GM19328 (cell line): ENCODE measurements at regions not wholly inside any gene's neighbourhood (a gene's known extent, or its start where the extent isn't known, plus 50 kb on each side); places are given as distances from the start of the nearest gene placed in this dataset.

Experiments used
- ATAC-seq: cut with Tn5 transposase; IDR thresholded peaks from one replicate; pipeline ENCODE4 v1.9.1; 2021; ENCODE audit warnings: mild to moderate bottlenecking, moderate library complexity; ENCODE audit not compliant: unreplicated experiment

GRCh38 chr12:45623221-45623620, 106.3 kb upstream of the ARID2 start:
- ATAC-seq, result no peak

GRCh38 chr12:45623940-45624339, 105.6 kb upstream of the ARID2 start:
- ATAC-seq, result no peak

GRCh38 chr12:45626965-45627364, 102.5 kb upstream of the ARID2 start:
- no peak for ATAC-seq

- no peak for ATAC-seq
These were observed 102.0 kb upstream of the ARID2 start for GRCh38 chr12:45627407-45628069.

GRCh38 chr12:45629292-45629691, 100.2 kb upstream of the ARID2 start:
- no peak for ATAC-seq

- no peak for ATAC-seq
These were observed 95.8 kb upstream of the ARID2 start for GRCh38 chr12:45633733-45634132.

GRCh38 chr12:45634273-45634917, 95.1 kb upstream of the ARID2 start:
- no peak for ATAC-seq

GRCh38 chr12:45637242-45637641, 92.3 kb upstream of the ARID2 start:
- no peak for ATAC-seq

GRCh38 chr12:45637706-45638105, 91.8 kb upstream of the ARID2 start:
- no peak for ATAC-seq

- ATAC-seq, result no peak
These were observed 91.1 kb upstream of the ARID2 start for GRCh38 chr12:45638386-45638785.

- ATAC-seq, result no peak
These were observed 85.0 kb upstream of the ARID2 start for GRCh38 chr12:45644541-45644940.

GRCh38 chr12:45646851-45647581, 82.5 kb upstream of the ARID2 start:
- no peak for ATAC-seq

GRCh38 chr12:45648070-45648469, 81.4 kb upstream of the ARID2 start:
- no peak for ATAC-seq

GRCh38 chr12:45651029-45651428, 78.5 kb upstream of the ARID2 start:
- ATAC-seq, result no peak

GRCh38 chr12:45654002-45654665, 75.4 kb upstream of the ARID2 start:
- ATAC-seq, result no peak

- no peak for ATAC-seq
These were observed 74.3 kb upstream of the ARID2 start for GRCh38 chr12:45655186-45655585.

- no peak for ATAC-seq
These were observed 73.8 kb upstream of the ARID2 start for GRCh38 chr12:45655743-45656142.

GRCh38 chr12:45658020-45658419, 71.5 kb upstream of the ARID2 start:
- ATAC-seq, result no peak

GRCh38 chr12:45660330-45660729, 69.2 kb upstream of the ARID2 start:
- ATAC-seq, result no peak

GRCh38 chr12:45663455-45663854, 66.1 kb upstream of the ARID2 start:
- no peak for ATAC-seq

- no peak for ATAC-seq
These were observed 63.6 kb upstream of the ARID2 start for GRCh38 chr12:45665941-45666340.

GRCh38 chr12:45666396-45666795, 63.1 kb upstream of the ARID2 start:
- no peak for ATAC-seq
